HUES64 (cell line): ENCODE measurements at regions not wholly inside any gene's neighbourhood (a gene's known extent, or its start where the extent isn't known, plus 50 kb on each side); places are given as distances from the start of the nearest gene placed in this dataset.
"Not testable (repeated sequence)": the region's sequence is repeated elsewhere in the genome, so short reads cannot be mapped to it uniquely, and the experiment has no call there.

ENCODE experiments used
- H3K27ac ChIP-seq: 2 replicates; pipeline ENCODE4 v1.7.0; 2013; ENCODE audit warnings: low read depth, low read length, inconsistent platforms
- H3K27me3 ChIP-seq: 2 replicates; pipeline ENCODE4 v1.6.1; 2013; ENCODE audit warnings: mild to moderate bottlenecking, low read length; ENCODE audit not compliant: insufficient read depth
- H3K36me3 ChIP-seq: 2 replicates; pipeline ENCODE4 v1.6.1; 2013; ENCODE audit warnings: mild to moderate bottlenecking, low read length; ENCODE audit not compliant: insufficient read depth
- H3K4me1 ChIP-seq: 2 replicates; pipeline ENCODE4 v1.6.1; 2013; ENCODE audit warnings: mild to moderate bottlenecking, low read length, moderate library complexity; ENCODE audit not compliant: insufficient read depth
- H3K4me3 ChIP-seq: 2 replicates; pipeline ENCODE4 v1.5.1; 2013; ENCODE audit warnings: mild to moderate bottlenecking, low read length, moderate library complexity
- H3K9ac ChIP-seq: 2 replicates; pipeline ENCODE4 v1.6.1; 2013; ENCODE audit warnings: mild to moderate bottlenecking, low read depth, low read length
- H3K9me3 ChIP-seq: 2 replicates; pipeline ENCODE4 v1.6.1; 2013; ENCODE audit warnings: low read depth, low read length; ENCODE audit not compliant: insufficient read depth
- WGBS: fragments of 150-250, 120-280 bp; methylation state at CpG from one replicate; pipeline ENCODE4 v1.1.7; 2013; ENCODE audit warnings: missing lambda C conversion rate; 5-methylcytosine and 5-hydroxymethylcytosine counted together

DNA sequence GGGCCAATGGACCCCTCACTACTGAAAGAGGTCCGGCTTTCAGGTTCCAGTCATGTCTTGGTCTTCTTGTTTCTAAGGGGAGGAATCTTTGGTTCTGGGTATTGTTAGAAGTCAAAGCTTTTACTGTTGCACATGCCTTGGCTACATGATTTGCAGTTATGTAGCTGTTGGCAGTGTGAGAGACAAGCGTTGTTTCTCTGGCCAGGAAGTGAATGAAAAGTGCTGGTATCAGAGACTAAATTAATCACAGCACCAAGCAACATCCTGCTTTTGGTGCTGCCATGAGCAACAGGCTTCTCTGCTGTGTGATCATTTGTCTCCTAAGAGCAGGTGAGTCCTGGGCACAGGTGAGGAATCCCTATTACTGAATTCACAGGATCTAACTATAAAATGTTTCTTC is 100.1 kb upstream of the PRSS3 start:
- H3K4me1 ChIP-seq = peaks cover 8% of the 10 kb centered on the region
- H3K27me3 ChIP-seq = no peaks in the 10 kb centered on the region; the same call in 1 of the 2 replicates
- no peaks in the 10 kb centered on the region for H3K9me3 ChIP-seq
- no peak overlapping the region for H3K9ac ChIP-seq
- H3K27ac ChIP-seq = no peak overlapping the region
- no peak overlapping the region for H3K4me3 ChIP-seq
- no peaks in the 10 kb centered on the region for H3K36me3 ChIP-seq
- WGBS = 94% methylated on average over 2 of the region's 2 CpGs

DNA sequence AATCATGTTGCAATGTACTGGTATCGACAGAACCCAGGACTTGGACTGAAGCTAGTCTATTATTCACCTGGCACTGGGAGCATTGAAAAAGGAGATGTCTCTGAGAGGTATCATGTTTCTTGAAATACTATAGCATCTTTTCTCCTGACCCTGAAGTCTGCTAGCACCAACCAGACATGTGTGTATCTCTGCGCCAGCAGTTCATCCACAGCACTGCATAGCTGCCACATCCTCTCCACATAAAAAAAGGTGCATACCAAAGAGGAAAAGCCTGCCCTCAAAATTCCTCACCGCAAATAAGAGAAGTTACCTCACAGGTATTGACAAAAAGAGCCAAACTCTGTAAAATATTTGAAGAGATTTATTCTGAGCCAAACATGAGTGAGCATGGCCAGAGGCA is 99.5 kb upstream of the PRSS3 start:
- no peaks in the 10 kb centered on the region; the same call in 1 of the 2 replicates for H3K27me3 ChIP-seq
- no peaks in the 10 kb centered on the region for H3K9me3 ChIP-seq
- peaks cover 8% of the 10 kb centered on the region for H3K4me1 ChIP-seq
- H3K9ac ChIP-seq = no peak overlapping the region
- no peaks in the 10 kb centered on the region for H3K36me3 ChIP-seq
- over 99% methylated on average over 3 of the region's 3 CpGs for WGBS
- H3K27ac ChIP-seq = no peak overlapping the region
- H3K4me3 ChIP-seq = no peak overlapping the region

DNA sequence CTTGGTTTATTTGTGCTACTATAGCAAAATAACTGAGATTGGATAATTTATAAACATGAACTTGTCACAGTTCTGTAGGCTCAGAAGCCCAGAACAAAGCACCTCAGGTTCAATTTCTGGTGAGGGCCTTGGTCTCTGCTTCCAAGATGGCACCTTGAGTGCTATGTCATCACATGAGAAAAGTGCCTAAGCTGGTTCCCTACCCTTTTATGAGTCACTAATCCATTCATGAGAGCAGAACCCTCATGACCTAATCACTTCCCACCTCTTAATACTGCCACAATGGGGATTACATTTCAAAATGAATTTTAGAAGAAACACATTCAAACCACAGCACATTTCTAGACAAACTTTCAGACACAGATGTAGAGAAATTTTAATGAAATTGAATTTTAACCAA is 98.2 kb upstream of the PRSS3 start:
- Histone ChIP-seq H3K27ac (no peak overlapping the region), H3K27me3 (no peaks in the 10 kb centered on the region; the same call in 1 of the 2 replicates), H3K36me3 (no peaks in the 10 kb centered on the region)

DNA sequence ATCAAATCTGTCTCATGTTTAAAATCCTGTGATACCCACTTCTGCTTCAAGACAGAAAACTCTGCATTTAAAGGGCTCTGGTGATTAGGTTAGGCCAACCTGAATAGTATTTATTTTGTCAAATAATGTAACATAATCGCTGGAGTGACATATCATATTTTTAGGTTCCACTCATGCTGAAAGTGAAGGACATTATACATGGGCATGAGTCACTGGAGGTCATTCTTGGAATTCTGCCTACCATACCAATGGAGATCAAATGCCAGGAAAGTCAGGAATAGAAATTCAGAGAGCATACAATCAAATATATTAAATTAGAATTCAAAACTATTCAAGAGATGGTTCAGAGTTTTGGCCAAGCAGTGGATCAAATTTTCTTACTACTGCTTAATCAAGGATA is 97.1 kb upstream of the PRSS3 start:
- Histone ChIP-seq H3K36me3 (no peaks in the 10 kb centered on the region), H3K4me1 (peaks cover 8% of the 10 kb centered on the region), H3K9ac (no peak overlapping the region), H3K27ac (no peak overlapping the region), H3K4me3 (no peak overlapping the region), H3K9me3 (no peaks in the 10 kb centered on the region), H3K27me3 (no peaks in the 10 kb centered on the region; the same call in 1 of the 2 replicates)
- 93% methylated on average over 1 of the region's 1 CpG for WGBS

More for the DNA sequence above, 98.2 kb upstream of the PRSS3 start:
- H3K9me3 ChIP-seq = no peaks in the 10 kb centered on the region
- peaks cover 8% of the 10 kb centered on the region for H3K4me1 ChIP-seq
- no peak overlapping the region for H3K4me3 ChIP-seq
- no peak overlapping the region for H3K9ac ChIP-seq

DNA sequence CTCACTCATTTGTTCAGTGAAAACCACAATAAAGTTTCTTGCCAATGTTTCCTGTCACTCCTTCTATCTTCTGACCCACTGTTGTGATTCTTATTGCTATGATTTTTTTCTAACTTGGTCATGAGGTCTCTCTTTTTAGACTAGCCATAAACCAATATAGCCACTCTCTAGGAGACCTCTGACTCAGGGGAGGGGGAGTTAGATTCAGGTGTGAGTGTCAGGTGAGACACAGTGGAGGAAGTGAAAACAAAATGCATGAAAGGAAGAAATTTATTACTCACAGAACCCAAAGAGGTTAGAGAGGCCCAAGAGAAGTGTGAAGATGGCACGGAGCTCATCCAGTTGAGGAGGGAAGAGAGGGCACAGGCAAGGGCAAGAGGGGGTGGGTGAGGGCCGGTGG is 94.4 kb upstream of the PRSS3 start:
- 96% methylated on average over 2 of the region's 2 CpGs for WGBS
- peaks cover 13% of the 10 kb centered on the region for H3K4me1 ChIP-seq

DNA sequence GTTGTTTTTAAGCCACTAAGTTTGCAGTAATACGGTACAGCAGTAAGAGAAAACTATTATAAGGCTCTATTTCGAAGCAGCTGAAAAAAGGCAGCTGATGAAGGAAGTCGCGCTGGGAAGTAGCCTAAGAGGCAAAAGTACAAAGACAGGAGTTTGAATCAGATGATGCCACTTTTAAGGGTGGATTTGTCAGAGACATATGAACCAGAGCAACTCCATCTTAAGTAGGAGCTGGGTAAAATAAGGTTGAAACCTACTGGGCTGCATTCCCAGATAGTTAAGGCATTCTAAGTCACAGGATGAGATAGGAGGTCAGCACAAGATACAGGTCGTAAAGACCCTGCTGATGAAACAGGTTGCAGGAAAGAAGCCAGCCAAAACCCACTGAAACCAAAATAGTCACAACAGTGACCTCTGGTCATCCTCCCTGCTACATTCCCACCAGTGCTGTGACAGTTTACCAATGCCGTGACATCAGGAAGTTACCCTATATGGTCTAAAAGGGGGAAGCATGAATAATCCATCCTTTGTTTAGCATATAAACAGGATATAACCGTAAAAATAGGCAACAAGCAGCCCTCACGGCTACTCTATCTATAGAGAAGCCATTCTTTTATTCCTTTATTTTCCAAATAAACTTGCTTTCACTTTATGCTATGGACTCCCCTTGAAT is 91.8 kb upstream of the PRSS3 start:
- peaks cover 11% of the 10 kb centered on the region; the same call in 1 of the 2 replicates for H3K4me1 ChIP-seq
- WGBS = 93% methylated on average over 8 of the region's 8 CpGs
- no peak overlapping the region for H3K9ac ChIP-seq
- no peaks in the 10 kb centered on the region for H3K27me3 ChIP-seq
- peaks cover 18% of the 10 kb centered on the region for H3K9me3 ChIP-seq
- H3K27ac ChIP-seq = no peak overlapping the region
- H3K4me3 ChIP-seq = no peak overlapping the region
- H3K36me3 ChIP-seq = no peaks in the 10 kb centered on the region

More for the DNA sequence above, 94.4 kb upstream of the PRSS3 start:
- H3K9ac ChIP-seq, H3K4me3 ChIP-seq, H3K27me3 ChIP-seq, H3K27ac ChIP-seq, H3K36me3 ChIP-seq, H3K9me3 ChIP-seq: not testable (repeated sequence)

DNA sequence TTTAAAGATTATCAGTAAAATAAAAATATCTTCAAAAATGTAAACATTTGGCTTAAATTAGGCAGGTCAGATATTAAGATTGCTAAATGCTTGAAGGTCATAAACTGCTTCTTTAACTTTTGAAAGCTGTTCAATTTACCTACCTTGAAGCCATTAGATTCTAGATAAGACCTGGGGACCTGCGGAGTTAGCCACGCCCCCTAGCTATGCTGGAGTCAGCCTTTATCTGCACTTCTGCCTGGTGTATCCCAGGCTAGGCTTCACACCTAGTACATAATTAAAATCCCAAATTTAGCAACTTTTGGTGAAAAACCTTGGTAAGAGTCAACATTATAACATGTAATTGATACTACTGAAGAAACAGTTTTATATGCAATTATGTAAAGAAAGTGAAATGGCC is 89.9 kb upstream of the PRSS3 start:
- not testable (repeated sequence) for H3K9ac ChIP-seq, H3K36me3 ChIP-seq, H3K27ac ChIP-seq, H3K27me3 ChIP-seq, H3K4me3 ChIP-seq
- 71% methylated on average over 2 of the region's 2 CpGs for WGBS
- H3K4me1 ChIP-seq = peaks cover 17% of the 10 kb centered on the region; the same call in 1 of the 2 replicates
- H3K9me3 ChIP-seq = peaks cover 18% of the 10 kb centered on the region

DNA sequence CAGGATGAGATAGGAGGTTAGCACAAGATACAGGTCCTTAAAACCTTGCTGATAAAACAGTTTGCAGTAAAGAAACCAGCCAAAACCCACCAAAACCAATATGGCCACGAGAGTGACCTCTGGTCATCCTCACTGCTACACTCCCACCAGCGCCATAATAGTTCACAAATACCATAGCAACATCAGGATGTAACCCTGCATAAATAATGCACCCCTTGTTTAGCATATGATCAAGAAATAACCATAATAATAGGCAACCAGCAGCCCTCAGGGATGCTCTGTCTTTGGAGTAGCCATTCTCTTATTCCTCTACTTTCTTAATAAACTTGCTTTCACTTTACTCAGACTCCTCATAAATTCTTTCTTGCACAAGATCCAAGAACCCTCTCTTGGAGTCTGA is 86.9 kb upstream of the PRSS3 start:
- no peak overlapping the region for H3K9ac ChIP-seq
- H3K27me3 ChIP-seq = no peaks in the 10 kb centered on the region
- H3K36me3 ChIP-seq = no peaks in the 10 kb centered on the region
- H3K27ac ChIP-seq = no peak overlapping the region
- peaks cover 18% of the 10 kb centered on the region for H3K9me3 ChIP-seq
- WGBS = 90% methylated on average over 2 of the region's 2 CpGs
- H3K4me1 ChIP-seq = peaks cover 16% of the 10 kb centered on the region; the same call in 1 of the 2 replicates
- no peak overlapping the region for H3K4me3 ChIP-seq

DNA sequence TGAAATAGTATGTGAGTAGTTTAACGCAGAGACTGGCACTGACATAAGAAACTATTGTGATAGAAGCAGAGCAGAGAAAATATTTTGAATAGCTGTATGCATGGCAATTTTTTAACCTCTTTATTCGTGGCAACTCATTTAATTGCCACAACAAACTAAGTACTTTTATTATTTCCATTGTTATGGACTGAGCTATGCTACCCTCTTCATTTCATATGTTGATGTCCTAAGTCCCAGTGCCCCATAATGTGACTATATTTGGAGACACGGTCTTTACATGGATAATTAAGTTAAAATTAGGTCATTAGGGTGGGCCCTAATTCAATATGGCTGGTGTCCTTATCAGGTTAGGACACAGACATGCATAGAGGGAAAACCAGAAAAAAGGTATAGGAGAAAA is 86.1 kb upstream of the PRSS3 start:
- WGBS = 90% methylated on average over 3 of the region's 3 CpGs
- Histone ChIP-seq H3K27ac (no peak overlapping the region), H3K9me3 (peaks cover 18% of the 10 kb centered on the region), H3K9ac (no peak overlapping the region), H3K4me3 (no peak overlapping the region), H3K4me1 (peaks cover 12% of the 10 kb centered on the region; the same call in 1 of the 2 replicates), H3K27me3 (no peaks in the 10 kb centered on the region), H3K36me3 (no peaks in the 10 kb centered on the region)

DNA sequence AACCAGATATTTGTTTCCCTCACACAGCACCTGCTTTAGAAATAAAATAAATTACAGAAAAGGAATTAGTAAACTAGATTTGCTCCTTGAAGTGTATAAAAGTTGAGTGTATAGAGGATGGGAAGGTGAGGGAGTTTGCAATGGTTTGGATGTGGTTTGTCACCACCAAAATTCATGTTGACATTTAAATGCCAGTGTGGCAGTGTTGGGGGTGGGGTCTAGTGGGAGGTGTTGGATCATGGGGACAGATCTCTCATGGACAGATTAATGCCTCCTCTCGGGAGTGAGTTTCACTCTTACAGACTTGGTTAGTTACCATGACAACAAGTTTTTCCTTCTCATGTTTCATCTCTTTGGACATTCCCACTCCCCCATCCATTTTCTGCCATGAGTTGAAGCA is 83.9 kb upstream of the PRSS3 start:
- Histone ChIP-seq H3K4me1 (peaks cover 12% of the 10 kb centered on the region; the same call in 1 of the 2 replicates), H3K9me3 (peaks cover 13% of the 10 kb centered on the region)
- WGBS = 79% methylated on average over 1 of the region's 1 CpG
- H3K36me3 ChIP-seq, H3K4me3 ChIP-seq, H3K27ac ChIP-seq, H3K27me3 ChIP-seq, H3K9ac ChIP-seq: not testable (repeated sequence)

DNA sequence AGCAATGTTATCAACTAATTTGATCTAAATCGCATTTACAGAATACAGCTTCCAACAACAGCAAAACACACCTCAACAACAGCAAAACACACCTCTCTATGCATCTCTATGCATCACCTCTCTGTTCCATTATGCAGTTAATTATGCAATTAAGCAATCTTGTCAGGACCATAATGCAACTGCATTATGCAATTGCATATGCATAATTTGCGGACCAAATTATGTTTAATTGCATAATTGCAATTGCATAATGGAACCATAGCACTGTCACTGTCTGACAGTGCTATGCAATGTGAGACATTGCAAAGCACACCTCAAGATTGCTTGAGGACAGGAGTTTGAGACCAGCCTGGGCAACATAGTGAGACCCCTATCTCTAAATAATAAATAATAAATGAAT is 80.4 kb upstream of the PRSS3 start:
- H3K27ac ChIP-seq = no peak overlapping the region
- H3K9ac ChIP-seq = no peak overlapping the region
- WGBS = 95% methylated on average over 2 of the region's 2 CpGs
- H3K9me3 ChIP-seq = no peaks in the 10 kb centered on the region
- no peaks in the 10 kb centered on the region for H3K4me1 ChIP-seq
- no peak overlapping the region for H3K4me3 ChIP-seq
- H3K36me3 ChIP-seq = no peaks in the 10 kb centered on the region
- H3K27me3 ChIP-seq = no peaks in the 10 kb centered on the region

DNA sequence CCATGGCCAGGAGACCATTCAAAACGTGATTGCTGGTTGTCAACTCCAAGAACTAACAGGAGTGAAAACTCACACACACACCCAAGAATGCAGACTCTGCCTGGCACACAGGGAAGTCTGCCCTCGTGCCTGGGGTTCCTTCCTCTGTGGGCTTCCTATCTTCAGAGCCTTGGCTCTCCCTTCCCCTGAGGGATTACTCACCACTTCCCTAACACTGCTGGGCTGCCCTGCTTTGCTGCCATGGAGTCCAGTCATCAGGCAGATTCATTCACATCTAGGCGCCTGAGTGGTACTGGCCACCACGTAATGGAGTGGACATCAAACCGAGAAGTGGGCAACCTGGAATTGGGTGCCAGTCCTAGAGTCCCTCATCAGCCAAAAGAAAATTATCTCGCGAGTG is 76.4 kb upstream of the PRSS3 start:
- Histone ChIP-seq H3K27me3 (peaks cover 12% of the 10 kb centered on the region; the same call in 1 of the 2 replicates), H3K9me3 (no peaks in the 10 kb centered on the region), H3K9ac (no peak overlapping the region), H3K36me3 (no peaks in the 10 kb centered on the region), H3K4me1 (no peaks in the 10 kb centered on the region), H3K27ac (no peak overlapping the region), H3K4me3 (no peak overlapping the region)
- 90% methylated on average over 7 of the region's 7 CpGs for WGBS
